Endodermal cell (in vitro differentiated cells): ENCODE measurements at regions not wholly inside any gene's neighbourhood (a gene's known extent, or its start where the extent isn't known, plus 50 kb on each side); places are given as distances from the start of the nearest gene placed in this dataset.

Experiments used
- DNase-seq: peaks from one replicate; pipeline ENCODE4 v3.0.0-alpha.2; 2017
- H3K27ac ChIP-seq: 2 replicates; pipeline ENCODE4 v1.5.1; 2013; ENCODE audit warnings: mild to moderate bottlenecking, low read depth, low read length, moderate library complexity
- H3K27me3 ChIP-seq: 2 replicates; pipeline ENCODE4 v1.6.1; 2013; ENCODE audit warnings: mild to moderate bottlenecking, low read length, moderate library complexity; ENCODE audit not compliant: insufficient read depth, control insufficient read depth, poor library complexity, severe bottlenecking
- H3K36me3 ChIP-seq: 2 replicates; pipeline ENCODE4 v1.7.0; 2013; ENCODE audit warnings: mild to moderate bottlenecking, low read length, moderate library complexity; ENCODE audit not compliant: control insufficient read depth, insufficient read depth
- H3K4me1 ChIP-seq: one replicate; pipeline ENCODE4 v1.7.0; 2013; ENCODE audit warnings: low read length; ENCODE audit not compliant: control insufficient read depth, insufficient read depth
- H3K4me3 ChIP-seq: 2 replicates; pipeline ENCODE4 v1.5.1; 2013; ENCODE audit warnings: mild to moderate bottlenecking, low read length, moderate library complexity
- H3K9ac ChIP-seq: 2 replicates; pipeline ENCODE4 v1.6.1; 2013; ENCODE audit warnings: mild to moderate bottlenecking, low read length, moderate library complexity; ENCODE audit not compliant: poor library complexity, severe bottlenecking; ENCODE audit errors: extremely low read depth
- H3K9me3 ChIP-seq: 2 replicates; pipeline ENCODE4 v1.6.1; 2013; ENCODE audit warnings: mild to moderate bottlenecking, low read length, moderate library complexity; ENCODE audit not compliant: control insufficient read depth
- H3K27ac Mint-ChIP-seq: 2 replicates; pipeline ENCODE4 v1.8.0; 2020; ENCODE audit warnings: mixed read lengths
- H3K27me3 Mint-ChIP-seq: 2 replicates; pipeline ENCODE4 v1.8.0; 2021; ENCODE audit warnings: mild to moderate bottlenecking, mixed read lengths; ENCODE audit not compliant: insufficient read depth
- H3K36me3 Mint-ChIP-seq: 2 replicates; pipeline ENCODE4 v1.8.0; 2020; ENCODE audit warnings: low read depth, mixed read lengths
- H3K4me1 Mint-ChIP-seq: 2 replicates; pipeline ENCODE4 v1.8.0; 2020; ENCODE audit warnings: mixed read lengths
- H3K4me3 Mint-ChIP-seq: 2 replicates; pipeline ENCODE4 v1.8.0; 2020; ENCODE audit warnings: mild to moderate bottlenecking, moderate library complexity, mixed read lengths
- H3K9me3 Mint-ChIP-seq: 2 replicates; pipeline ENCODE4 v1.8.0; 2020; ENCODE audit warnings: mild to moderate bottlenecking, mixed read lengths
- CTCF ChIP-seq: fragments of 200-600 bp; sonication (generic); conservative IDR thresholded peaks from 2 replicates; pipeline ENCODE4 v1.5.0; 2021; ENCODE audit warnings: antibody characterized with exemption, mild to moderate bottlenecking
- WGBS, 2 experiments: methylation state at CpG; one replicate each; pipeline versions ENCODE4 v1.1.5 to v1.1.7; 2013; ENCODE audit warnings: missing lambda C conversion rate in 2 of 2, mixed read lengths in 1 of 2; ENCODE audit not compliant: insufficient coverage in 1 of 2, insufficient read length in 1 of 2; 5-methylcytosine and 5-hydroxymethylcytosine counted together

- Mint-ChIP-seq H3K9me3 (no peaks in the 10 kb centered on the region), H3K4me1 (peaks cover 14% of the 10 kb centered on the region), H3K36me3 (no peaks in the 10 kb centered on the region), H3K27ac (no peak overlapping the region), H3K27me3 (no peaks in the 10 kb centered on the region), H3K4me3 (no peak overlapping the region)
- no peaks in the 10 kb centered on the region for H3K27me3 ChIP-seq
- peaks cover 10% of the 10 kb centered on the region for H3K4me1 ChIP-seq
- DNase-seq, result peak; percentile 13
- no peaks in the 10 kb centered on the region for H3K9me3 ChIP-seq
- no peak overlapping the region for H3K9ac ChIP-seq
- H3K4me3 ChIP-seq, result no peak overlapping the region
- no peaks in the 10 kb centered on the region for H3K36me3 ChIP-seq
- H3K27ac ChIP-seq, result no peak overlapping the region
- no peak for TF ChIP-seq CTCF
These were observed 656.6 kb downstream of the UQCRFS1 start for GRCh38 chr19:28556371-28556770.

- Mint-ChIP-seq H3K4me3 (no peak overlapping the region), H3K4me1 (peaks cover 14% of the 10 kb centered on the region), H3K9me3 (no peaks in the 10 kb centered on the region), H3K36me3 (no peaks in the 10 kb centered on the region), H3K27me3 (no peaks in the 10 kb centered on the region), H3K27ac (no peak overlapping the region)
- H3K9me3 ChIP-seq, result no peaks in the 10 kb centered on the region
- H3K9ac ChIP-seq, result no peak overlapping the region
- H3K36me3 ChIP-seq, result no peaks in the 10 kb centered on the region
- peaks cover 10% of the 10 kb centered on the region for H3K4me1 ChIP-seq
- H3K27ac ChIP-seq, result no peak overlapping the region
- DNase-seq, result no peak
- WGBS, 2 experiments, result 75 to 79% methylated on average over 4 to 5 of the region's 5 CpGs
- no peaks in the 10 kb centered on the region for H3K27me3 ChIP-seq
- TF ChIP-seq CTCF, result no peak
- no peak overlapping the region for H3K4me3 ChIP-seq
These were observed 657.6 kb downstream of the UQCRFS1 start for GRCh38 chr19:28555317-28555716.

GRCh38 chr19:28554321-28555091 is 658.4 kb downstream of the UQCRFS1 start:
- TF ChIP-seq CTCF, result no peak
- WGBS, 2 experiments, result 88 to 94% methylated on average over 2 to 4 of the region's 4 CpGs
- Mint-ChIP-seq H3K9me3 (no peaks in the 10 kb centered on the region), H3K27ac (no peak overlapping the region), H3K27me3 (no peaks in the 10 kb centered on the region), H3K4me1 (peaks cover 14% of the 10 kb centered on the region), H3K36me3 (no peaks in the 10 kb centered on the region), H3K4me3 (no peak overlapping the region)
- Histone ChIP-seq H3K27me3 (no peaks in the 10 kb centered on the region), H3K4me3 (no peak overlapping the region), H3K27ac (no peak overlapping the region), H3K9me3 (no peaks in the 10 kb centered on the region), H3K36me3 (no peaks in the 10 kb centered on the region), H3K4me1 (peaks cover 10% of the 10 kb centered on the region), H3K9ac (no peak overlapping the region)
- DNase-seq, result peak; percentile 21
